Endothelial cell of umbilical vein (primary cell): ENCODE measurements at regions not wholly inside any gene's neighbourhood (a gene's known extent, or its start where the extent isn't known, plus 50 kb on each side); places are given as distances from the start of the nearest gene placed in this dataset.

ENCODE experiments used
- CTCF ChIP-seq, 2 donors: IDR thresholded peaks; 1 replicate in 1 of 2; 2 replicates in 1 of 2; pipeline ENCODE4 v1.5.1; 2011; ENCODE audit warnings: low read length in 2 of 2, mild to moderate bottlenecking in 2 of 2, moderate library complexity in 2 of 2, control low read depth in 1 of 2, inconsistent platforms in 1 of 2, low read depth in 1 of 2; ENCODE audit not compliant: insufficient read depth in 1 of 2; ENCODE audit errors: extremely low read depth in 1 of 2
- EZH2 ChIP-seq: IDR thresholded peaks from 2 replicates; pipeline ENCODE4 v1.6.1; 2012; ENCODE audit warnings: borderline replicate concordance, low read depth, mild to moderate bottlenecking, moderate library complexity, low read length, inconsistent platforms; ENCODE audit not compliant: severe bottlenecking
- FOS ChIP-seq: IDR thresholded peaks from 2 replicates; pipeline ENCODE4 v1.6.1; 2011; ENCODE audit warnings: mild to moderate bottlenecking, low read length, moderate library complexity, borderline replicate concordance; ENCODE audit not compliant: insufficient read depth
- JUN ChIP-seq: IDR thresholded peaks from 2 replicates; pipeline ENCODE4 v1.6.1; 2011; ENCODE audit warnings: borderline replicate concordance, low read depth; ENCODE audit not compliant: insufficient read length, insufficient read depth
- MYC ChIP-seq: IDR thresholded peaks from one replicate; pipeline ENCODE4 v1.6.1; 2011; ENCODE audit warnings: mild to moderate bottlenecking, low read depth, low read length
- POLR2A ChIP-seq: IDR thresholded peaks from 2 replicates; pipeline ENCODE4 v1.6.1; 2012; ENCODE audit warnings: low read depth, mild to moderate bottlenecking, control low read depth, low read length
- POLR2AphosphoS5 ChIP-seq: IDR thresholded peaks from 2 replicates; pipeline ENCODE4 v1.6.1; 2012; ENCODE audit warnings: low read depth, mild to moderate bottlenecking, control low read depth, low read length, moderate library complexity; ENCODE audit not compliant: insufficient read depth
- TF ChIP-seq, protein P1 (sequence below): IDR thresholded peaks from 2 replicates; pipeline ENCODE4 v1.6.1; 2011; ENCODE audit not compliant: insufficient read depth, insufficient read length

DNA sequence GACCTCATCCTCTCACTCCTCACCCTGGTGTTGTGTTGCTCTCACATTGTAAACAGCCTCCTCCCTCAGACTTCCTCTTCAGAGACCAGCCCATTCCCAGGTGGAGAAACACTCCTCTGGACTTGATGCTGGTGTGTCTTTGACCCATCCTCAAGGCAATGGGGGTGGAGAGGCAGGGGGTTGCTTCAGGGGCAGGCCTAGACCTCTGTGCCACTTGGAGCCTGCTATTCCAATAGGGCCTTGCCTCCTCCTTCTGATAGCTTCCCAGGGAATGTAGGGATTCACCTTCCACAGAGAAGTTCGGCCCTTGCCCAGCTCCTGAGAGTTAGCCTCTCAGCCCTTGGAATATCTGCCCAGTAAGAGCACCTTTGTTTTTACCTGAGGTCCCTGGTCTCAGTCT is 606.6 kb upstream of the CADM1 start:
- no peak for TF ChIP-seq CTCF (IDR thresholded peaks at IDR 0.05; ENCODE audit: extremely low read depth in 1 of 2, insufficient read depth in 1 of 2, low read depth in 1 of 2, low read length in 2 of 2)
- no peak for TF ChIP-seq POLR2A
- TF ChIP-seq EZH2: no peak
- TF ChIP-seq FOS: no peak
- TF ChIP-seq POLR2AphosphoS5: no peak
- no peak for TF ChIP-seq MYC
- TF ChIP-seq, protein P1, sequence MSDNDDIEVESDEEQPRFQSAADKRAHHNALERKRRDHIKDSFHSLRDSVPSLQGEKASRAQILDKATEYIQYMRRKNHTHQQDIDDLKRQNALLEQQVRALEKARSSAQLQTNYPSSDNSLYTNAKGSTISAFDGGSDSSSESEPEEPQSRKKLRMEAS: no peak
- TF ChIP-seq JUN: no peak
